HepG2 (cell line): ENCODE measurements at regions not wholly inside any gene's neighbourhood (a gene's known extent, or its start where the extent isn't known, plus 50 kb on each side); places are given as distances from the start of the nearest gene placed in this dataset.

Source experiments
- ATAC-seq: fragments of 200-7000 bp; cut with Tn5 transposase; 3 replicates; pipeline ENCODE4 v1.9.1; 2020; ENCODE audit warnings: mild to moderate bottlenecking, moderate library complexity
- BruUV-seq: library from RNA; stranded (reverse); fragments of 400-500 nt; replicated peaks from 2 replicates; lab custom pipeline; 2021; lab: Mats Ljungman, UMichigan
- CTCF ChIA-PET: fragments of 300-600 bp; formaldehyde crosslinking; extraction: SDS; loops from one replicate; lab custom pipeline; 2021; ENCODE audit warnings: low total read pairs, inconsistent platforms, low intra/inter-chr PET ratio; lab: Yijun Ruan, JAX
- POLR2A ChIA-PET: fragments of 350-600 bp; sonication (Branson Sonifier 250); formaldehyde crosslinking; loops from one replicate; lab custom pipeline; 2020; ENCODE audit warnings: antibody characterized with exemption, inconsistent platforms; lab: Yijun Ruan, JAX
- DNase-seq: peaks from one replicate; pipeline ENCODE4 v3.0.0-alpha.2; 2015; ENCODE audit warnings: low spot score
- FAIRE-seq: peaks from 3 replicates; lab custom pipeline; 2011; peaks lifted over from hg19 to GRCh38; lab: Jason Lieb, UNC
- H2AFZ ChIP-seq: one replicate; pipeline ENCODE4 v1.6.1; 2011; ENCODE audit warnings: low read length, inconsistent platforms
- H3K27ac ChIP-seq: fragments of 300-600 bp; 3 replicates; pipeline ENCODE4 v1.8.0; 2011; ENCODE audit warnings: mixed run types, mild to moderate bottlenecking, mixed read lengths, low read length, inconsistent platforms; ENCODE audit not compliant: insufficient read depth; ENCODE audit errors: extremely low read length
- H3K27me3 ChIP-seq, 2 experiments: fragments of 200-600 bp in 1 of 2; 2 replicates in 1 of 2; 3 replicates in 1 of 2; pipeline versions ENCODE4 v1.6.0 to v1.8.0; 2011; ENCODE audit warnings: low read length in 2 of 2, mild to moderate bottlenecking in 2 of 2, moderate library complexity in 2 of 2, inconsistent platforms in 1 of 2; ENCODE audit not compliant: insufficient read depth in 2 of 2, control insufficient read depth in 1 of 2
- H3K36me3 ChIP-seq, 2 experiments: fragments of 200-600 bp in 1 of 2; replicated peaks in 1 of 2; 2 replicates in 1 of 2; 3 replicates in 1 of 2; pipeline versions ENCODE4 v1.5.1 to v1.8.0; 2011; ENCODE audit warnings: low read length in 2 of 2, inconsistent platforms in 1 of 2; ENCODE audit not compliant: insufficient read depth in 2 of 2, control insufficient read depth in 1 of 2
- H3K4me1 ChIP-seq: 2 replicates; pipeline ENCODE4 v1.5.1; 2012; ENCODE audit warnings: low read length, inconsistent platforms; ENCODE audit not compliant: insufficient read depth
- H3K4me2 ChIP-seq: 2 replicates; pipeline ENCODE4 v1.6.0; 2011; ENCODE audit warnings: low read depth, low read length, inconsistent platforms
- H3K4me3 ChIP-seq, 3 experiments: fragments of 200-600 bp in 1 of 3; sonication (generic), shearing (Covaris generic) in 1 of 3; replicated peaks in 1 of 3; 2 replicates each; pipeline ENCODE4 v1.5.1; 2011 to 2016; ENCODE audit warnings: low read length in 3 of 3, inconsistent platforms in 2 of 3, low read depth in 2 of 3, mild to moderate bottlenecking in 2 of 3, control low read depth in 1 of 3, mixed read lengths in 1 of 3; ENCODE audit not compliant: insufficient read depth in 1 of 3
- H3K79me2 ChIP-seq: one replicate; pipeline ENCODE4 v1.6.1; 2011; ENCODE audit warnings: low read length, inconsistent platforms; ENCODE audit not compliant: insufficient read depth
- H3K9ac ChIP-seq: 2 replicates; pipeline ENCODE4 v1.6.0; 2011; ENCODE audit warnings: mild to moderate bottlenecking, low read depth, low read length, inconsistent platforms; ENCODE audit not compliant: insufficient read depth
- H3K9me3 ChIP-seq: 2 replicates; pipeline ENCODE4 v1.5.1; 2012; ENCODE audit warnings: mild to moderate bottlenecking, low read length
- H4K20me1 ChIP-seq: 2 replicates; pipeline ENCODE4 v1.6.0; 2011; ENCODE audit warnings: inconsistent platforms, mild to moderate bottlenecking, low read length, moderate library complexity; ENCODE audit not compliant: insufficient read depth
- ATF4 ChIP-seq, 2 experiments: fragments of 450-650 bp in 1 of 2; sonication (generic) in 1 of 2; formaldehyde crosslinking; IDR thresholded peaks; 2 replicates each; pipeline versions ENCODE4 v1.5.0 to v1.8.0; 2020 to 2022; ENCODE audit warnings: mild to moderate bottlenecking in 1 of 2, missing genetic modification reagents in 1 of 2
- HES4 ChIP-seq: sonication (generic); formaldehyde crosslinking; IDR thresholded peaks from 2 replicates; pipeline ENCODE4 v1.9.0; 2021; ENCODE audit warnings: mild to moderate bottlenecking, missing genetic modification reagents, borderline replicate concordance
- HNF4G ChIP-seq, 2 experiments: sonication (generic) in 1 of 2; formaldehyde crosslinking in 1 of 2; IDR thresholded peaks; 2 replicates each; pipeline versions ENCODE4 v1.4.0 to v1.6.1; 2011 to 2020; ENCODE audit warnings: borderline replicate concordance in 2 of 2, low read depth in 2 of 2, mild to moderate bottlenecking in 2 of 2, low read length in 1 of 2, missing genetic modification reagents in 1 of 2, moderate library complexity in 1 of 2
- IKZF4 ChIP-seq: sonication (generic); formaldehyde crosslinking; IDR thresholded peaks from 2 replicates; pipeline ENCODE4 v1.5.1; 2020; ENCODE audit warnings: borderline replicate concordance, mild to moderate bottlenecking, low read depth, missing genetic modification reagents; ENCODE audit errors: not compliant biosample characterization
- KLF6 ChIP-seq: IDR thresholded peaks from 2 replicates; pipeline ENCODE4 v1.8.0; 2016; ENCODE audit warnings: missing biosample characterization, missing genetic modification reagents
- MYNN ChIP-seq: sonication (generic); formaldehyde crosslinking; IDR thresholded peaks from 2 replicates; pipeline ENCODE4 v1.4.0; 2020; ENCODE audit warnings: mild to moderate bottlenecking, low read depth, missing genetic modification reagents
- NFYC ChIP-seq: IDR thresholded peaks from 2 replicates; pipeline ENCODE4 v1.6.1; 2016; ENCODE audit warnings: missing genetic modification reagents, missing compliant biosample characterization
- POLR2A ChIP-seq, 2 experiments: IDR thresholded peaks; 2 replicates each; pipeline ENCODE4 v1.6.1; 2011; ENCODE audit warnings: low read depth in 2 of 2, low read length in 2 of 2, mild to moderate bottlenecking in 1 of 2, moderate library complexity in 1 of 2; ENCODE audit not compliant: insufficient read depth in 1 of 2
- PRDM10 ChIP-seq: sonication (generic); formaldehyde crosslinking; IDR thresholded peaks from 2 replicates; pipeline ENCODE4 v1.4.0; 2020; ENCODE audit warnings: low read depth, missing genetic modification reagents
- ZNF333 ChIP-seq: sonication (generic); formaldehyde crosslinking; IDR thresholded peaks from 2 replicates; pipeline ENCODE4 v1.4.0; 2020; ENCODE audit warnings: mild to moderate bottlenecking, missing genetic modification reagents, borderline replicate concordance
- ZNF678 ChIP-seq: sonication (generic); formaldehyde crosslinking; IDR thresholded peaks from 2 replicates; pipeline ENCODE4 v1.4.0; 2020; ENCODE audit warnings: mild to moderate bottlenecking, missing genetic modification reagents
- ZNF720 ChIP-seq: sonication (generic); formaldehyde crosslinking; IDR thresholded peaks from 2 replicates; pipeline ENCODE4 v1.4.0; 2020; ENCODE audit warnings: missing genetic modification reagents
- ZNF737 ChIP-seq: sonication (generic); formaldehyde crosslinking; IDR thresholded peaks from 2 replicates; pipeline ENCODE4 v1.5.0; 2020; ENCODE audit warnings: missing genetic modification reagents, mild to moderate bottlenecking, borderline replicate concordance
- WGBS: methylation state at CpG from one replicate; pipeline ENCODE4 v1.1.6; 2017; ENCODE audit warnings: low lambda C conversion rate; 5-methylcytosine and 5-hydroxymethylcytosine counted together
- in situ Hi-C: cut with HindIII; loops from 2 replicates; pipeline ENCODE4 v1.10.0; 2017; ENCODE audit warnings: low pct_unique_long_range_greater_than_20kb; ENCODE audit not compliant: extremely low pct_ligation_motif_present
- intact Hi-C: fragments of 100-400 bp; cut with micrococcal nuclease; formaldehyde crosslinking; loops from one replicate; pipeline ENCODE4 v1.10.0; 2022; ENCODE audit not compliant: unreplicated experiment
- TF ChIP-seq, protein P1 (sequence below): sonication (generic); formaldehyde crosslinking; IDR thresholded peaks from 2 replicates; pipeline ENCODE4 v1.4.0; 2020; ENCODE audit warnings: missing genetic modification reagents
- TF ChIP-seq, protein P2 (sequence below): sonication (generic); formaldehyde crosslinking; IDR thresholded peaks from 2 replicates; pipeline ENCODE4 v1.4.0; 2020; ENCODE audit warnings: low read depth, mild to moderate bottlenecking, missing genetic modification reagents

DNA sequence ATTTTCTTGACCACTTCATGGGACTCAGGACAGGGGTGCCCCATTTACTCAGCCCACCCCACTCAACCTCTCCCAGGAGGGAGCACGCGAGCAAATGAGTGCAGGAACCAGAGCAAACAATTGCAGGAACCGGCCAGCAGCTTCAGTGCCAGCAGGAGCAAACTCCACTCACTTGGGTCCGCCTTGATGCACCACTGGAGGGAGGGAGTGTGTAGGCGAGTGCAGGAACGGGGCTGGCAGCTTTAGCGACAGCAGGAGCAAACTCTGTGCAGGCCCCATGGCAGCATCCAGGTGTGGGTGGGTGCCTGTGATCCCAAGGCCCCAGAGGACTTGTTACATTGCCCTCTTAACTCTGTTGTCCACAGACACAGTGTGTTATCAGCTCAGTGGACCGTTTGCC lies 1667.3 kb upstream of the CELF4 start (continued):
- TF ChIP-seq, protein P1, sequence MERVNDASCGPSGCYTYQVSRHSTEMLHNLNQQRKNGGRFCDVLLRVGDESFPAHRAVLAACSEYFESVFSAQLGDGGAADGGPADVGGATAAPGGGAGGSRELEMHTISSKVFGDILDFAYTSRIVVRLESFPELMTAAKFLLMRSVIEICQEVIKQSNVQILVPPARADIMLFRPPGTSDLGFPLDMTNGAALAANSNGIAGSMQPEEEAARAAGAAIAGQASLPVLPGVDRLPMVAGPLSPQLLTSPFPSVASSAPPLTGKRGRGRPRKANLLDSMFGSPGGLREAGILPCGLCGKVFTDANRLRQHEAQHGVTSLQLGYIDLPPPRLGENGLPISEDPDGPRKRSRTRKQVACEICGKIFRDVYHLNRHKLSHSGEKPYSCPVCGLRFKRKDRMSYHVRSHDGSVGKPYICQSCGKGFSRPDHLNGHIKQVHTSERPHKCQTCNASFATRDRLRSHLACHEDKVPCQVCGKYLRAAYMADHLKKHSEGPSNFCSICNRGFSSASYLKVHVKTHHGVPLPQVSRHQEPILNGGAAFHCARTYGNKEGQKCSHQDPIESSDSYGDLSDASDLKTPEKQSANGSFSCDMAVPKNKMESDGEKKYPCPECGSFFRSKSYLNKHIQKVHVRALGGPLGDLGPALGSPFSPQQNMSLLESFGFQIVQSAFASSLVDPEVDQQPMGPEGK (CRISPR knock-in tag) = peak; percentile 40; the same call in 1 of the 2 replicates
- no peak for TF ChIP-seq NFYC (CRISPR knock-in tag)
- TF ChIP-seq HNF4G (IDR thresholded peaks at IDR 0.05; ENCODE audit: borderline replicate concordance, low read depth, low read length) = 0 out of 2 replicates have a peak, but pooled peaks have one; percentile 15
- TF ChIP-seq HNF4G (CRISPR knock-in tag; IDR thresholded peaks at IDR 0.05; ENCODE audit: borderline replicate concordance, low read depth) = no peak

GRCh38 chr18:39232490-39232889 lies 1666.9 kb upstream of the CELF4 start:
- in situ Hi-C loops (no loop called here), intact Hi-C loops (no loop called here)
- Histone ChIP-seq H3K4me2 (peak overlapping the region; percentile 64), H4K20me1 (no peaks in the 10 kb centered on the region), H3K4me1 (peaks cover 22% of the 10 kb centered on the region), H2AFZ (no peak overlapping the region), H3K4me3 (no peak overlapping the region), H3K27ac (no peak overlapping the region), H3K9me3 (no peaks in the 10 kb centered on the region), H3K79me2 (no peaks in the 10 kb centered on the region), H3K27me3 (no peaks in the 10 kb centered on the region), H3K9ac (no peak overlapping the region), H3K36me3 (no peaks in the 10 kb centered on the region)
- no TSS peak for BruUV-seq
- ATAC-seq (no peak), FAIRE-seq (no peak), DNase-seq (no peak)
- ChIA-PET POLR2A (no interaction called here), CTCF (no interaction called here)
- WGBS = 40% methylated on average over 2 of the region's 2 CpGs
- TF ChIP-seq, protein P2, sequence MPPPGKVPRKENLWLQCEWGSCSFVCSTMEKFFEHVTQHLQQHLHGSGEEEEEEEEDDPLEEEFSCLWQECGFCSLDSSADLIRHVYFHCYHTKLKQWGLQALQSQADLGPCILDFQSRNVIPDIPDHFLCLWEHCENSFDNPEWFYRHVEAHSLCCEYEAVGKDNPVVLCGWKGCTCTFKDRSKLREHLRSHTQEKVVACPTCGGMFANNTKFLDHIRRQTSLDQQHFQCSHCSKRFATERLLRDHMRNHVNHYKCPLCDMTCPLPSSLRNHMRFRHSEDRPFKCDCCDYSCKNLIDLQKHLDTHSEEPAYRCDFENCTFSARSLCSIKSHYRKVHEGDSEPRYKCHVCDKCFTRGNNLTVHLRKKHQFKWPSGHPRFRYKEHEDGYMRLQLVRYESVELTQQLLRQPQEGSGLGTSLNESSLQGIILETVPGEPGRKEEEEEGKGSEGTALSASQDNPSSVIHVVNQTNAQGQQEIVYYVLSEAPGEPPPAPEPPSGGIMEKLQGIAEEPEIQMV (CRISPR knock-in tag) = no peak
- TF ChIP-seq ZNF720 = no peak
- TF ChIP-seq IKZF4 (CRISPR knock-in tag) = no peak
- no peak for TF ChIP-seq ZNF333 (CRISPR knock-in tag)
- TF ChIP-seq POLR2A (IDR thresholded peaks at IDR 0.05; ENCODE audit: insufficient read depth in 1 of 2, low read depth in 2 of 2, low read length in 2 of 2) = no peak
- no peak for TF ChIP-seq MYNN (CRISPR knock-in tag)
- TF ChIP-seq ZNF678 = no peak
- no peak for TF ChIP-seq PRDM10 (CRISPR knock-in tag)
- no peak for TF ChIP-seq HES4 (CRISPR knock-in tag)
- no peak for TF ChIP-seq ZNF737 (CRISPR knock-in tag)
- no peak for TF ChIP-seq ATF4 (CRISPR knock-in tag; IDR thresholded peaks at IDR 0.05)
- no peak for TF ChIP-seq KLF6
